HG03558 (cell line): ENCODE measurements at regions not wholly inside any gene's neighbourhood (a gene's known extent, or its start where the extent isn't known, plus 50 kb on each side); places are given as distances from the start of the nearest gene placed in this dataset.

Experiments
- ATAC-seq: cut with Tn5 transposase; IDR thresholded peaks from one replicate; pipeline ENCODE4 v1.9.1; 2021; ENCODE audit warnings: moderate number of reproducible peaks; ENCODE audit not compliant: unreplicated experiment; ENCODE audit errors: extremely low read depth

GRCh38 chr15:81558056-81558455 lies 184.0 kb upstream of the TMC3 start:
- no peak for ATAC-seq

GRCh38 chr15:81555346-81555745 lies 181.3 kb upstream of the TMC3 start:
- ATAC-seq: no peak

- ATAC-seq: no peak
Measured at GRCh38 chr15:81548365-81549130, 174.5 kb upstream of the TMC3 start.

GRCh38 chr15:81547521-81548132 lies 173.6 kb upstream of the TMC3 start:
- ATAC-seq: no peak

- ATAC-seq: no peak
Measured at GRCh38 chr15:81544385-81544784, 170.4 kb upstream of the TMC3 start.

- ATAC-seq: no peak
Measured at GRCh38 chr15:81540909-81541308, 166.9 kb upstream of the TMC3 start.

- no peak for ATAC-seq
Measured at GRCh38 chr15:81536356-81536755, 162.3 kb upstream of the TMC3 start.

- no peak for ATAC-seq
Measured at GRCh38 chr15:81534124-81534523, 160.1 kb upstream of the TMC3 start.

- ATAC-seq: no peak
Measured at GRCh38 chr15:81532001-81532400, 158.0 kb upstream of the TMC3 start.

- ATAC-seq: no peak
Measured at GRCh38 chr15:81531109-81531592, 157.1 kb upstream of the TMC3 start.

GRCh38 chr15:81530271-81530691 lies 156.3 kb upstream of the TMC3 start:
- no peak for ATAC-seq

- no peak for ATAC-seq
Measured at GRCh38 chr15:81529481-81529880, 155.5 kb upstream of the TMC3 start.

- no peak for ATAC-seq
Measured at GRCh38 chr15:81526029-81526428, 152.0 kb upstream of the TMC3 start.

GRCh38 chr15:81524496-81524895 lies 150.5 kb upstream of the TMC3 start:
- ATAC-seq: no peak

GRCh38 chr15:81523867-81524266 lies 149.9 kb upstream of the TMC3 start:
- no peak for ATAC-seq

- no peak for ATAC-seq
Measured at GRCh38 chr15:81520480-81520879, 146.5 kb upstream of the TMC3 start.

- ATAC-seq: no peak
Measured at GRCh38 chr15:81516461-81516860, 142.4 kb upstream of the TMC3 start.

- ATAC-seq: no peak
Measured at GRCh38 chr15:81516012-81516411, 142.0 kb upstream of the TMC3 start.

- no peak for ATAC-seq
Measured at GRCh38 chr15:81514725-81515124, 140.7 kb upstream of the TMC3 start.

- no peak for ATAC-seq
Measured at GRCh38 chr15:81511138-81511537, 137.1 kb upstream of the TMC3 start.

- ATAC-seq: no peak
Measured at GRCh38 chr15:81507831-81508230, 133.8 kb upstream of the TMC3 start.

- no peak for ATAC-seq
Measured at GRCh38 chr15:81506936-81507335, 132.9 kb upstream of the TMC3 start.
